ENCODE measurements at regions not wholly inside any gene's neighbourhood (a gene's known extent, or its start where the extent isn't known, plus 50 kb on each side); places are given as distances from the start of the nearest gene placed in this dataset.

- no peak for DNase-seq (ENCODE audit: low read depth)
- TF ChIP-seq CTCF (IDR thresholded peaks at IDR 0.05; ENCODE audit: control insufficient read depth, insufficient read depth, low read depth, low read length, missing control alignments) = no peak
- no peak overlapping the region for H3K4me3 ChIP-seq (ENCODE audit: control insufficient read depth, low read depth, low read length)
Measured at GRCh38 chr5:149441986-149442385, 62.9 kb upstream of the IL17B start.

GRCh38 chr5:149441194-149441753 is 62.2 kb upstream of the IL17B start:
- TF ChIP-seq CTCF (IDR thresholded peaks at IDR 0.05; ENCODE audit: control insufficient read depth, insufficient read depth, low read depth, low read length, missing control alignments) = no peak

GRCh38 chr5:149439899-149440542 is 60.9 kb upstream of the IL17B start:
- peak; percentile 49 for TF ChIP-seq CTCF (IDR thresholded peaks at IDR 0.05; ENCODE audit: control insufficient read depth, insufficient read depth, low read depth, low read length, missing control alignments)
- no peak for DNase-seq (ENCODE audit: low read depth)

More at GRCh38 chr5:149441194-149441753, 62.2 kb upstream of the IL17B start:
- no peak for DNase-seq (ENCODE audit: low read depth)
- H3K4me3 ChIP-seq (ENCODE audit: control insufficient read depth, low read depth, low read length) = no peak overlapping the region

GRCh38 chr5:149438711-149439132 is 59.6 kb upstream of the IL17B start:
- no peak overlapping the region for H3K4me3 ChIP-seq (ENCODE audit: control insufficient read depth, low read depth, low read length)
- no peak for TF ChIP-seq CTCF (IDR thresholded peaks at IDR 0.05; ENCODE audit: control insufficient read depth, insufficient read depth, low read depth, low read length, missing control alignments)
- no peak for DNase-seq (ENCODE audit: low read depth)

More at GRCh38 chr5:149439899-149440542, 60.9 kb upstream of the IL17B start:
- H3K4me3 ChIP-seq (ENCODE audit: control insufficient read depth, low read depth, low read length) = no peak overlapping the region

GRCh38 chr5:149438281-149438680 is 59.2 kb upstream of the IL17B start:
- no peak for TF ChIP-seq CTCF (IDR thresholded peaks at IDR 0.05; ENCODE audit: control insufficient read depth, insufficient read depth, low read depth, low read length, missing control alignments)
- no peak overlapping the region for H3K4me3 ChIP-seq (ENCODE audit: control insufficient read depth, low read depth, low read length)
- DNase-seq (ENCODE audit: low read depth) = no peak

GRCh38 chr5:149437391-149438040 is 58.4 kb upstream of the IL17B start:
- DNase-seq (ENCODE audit: low read depth) = no peak
- TF ChIP-seq CTCF (IDR thresholded peaks at IDR 0.05; ENCODE audit: control insufficient read depth, insufficient read depth, low read depth, low read length, missing control alignments) = no peak
- no peak overlapping the region for H3K4me3 ChIP-seq (ENCODE audit: control insufficient read depth, low read depth, low read length)

All from AG09309 (cell line).